Activated CD8-positive, alpha-beta memory T cell treated with anti-CD3 and anti-CD28 coated beads, Interleukin-2, amount 10 ng/mL, durations not matched to agents 7 days and 5 days (primary cell): ENCODE measurements at regions not wholly inside any gene's neighbourhood (a gene's known extent, or its start where the extent isn't known, plus 50 kb on each side); places are given as distances from the start of the nearest gene placed in this dataset.

Source experiments
- ATAC-seq: fragments of 150-1000 bp; cut with Tn5 transposase; one replicate; pipeline ENCODE4 v1.10.0; 2021; ENCODE audit warnings: moderate library complexity
- CTCF ChIA-PET: fragments of 350-600 bp; sonication (Branson Sonifier 250); formaldehyde crosslinking; loops from one replicate; lab custom pipeline; 2021; ENCODE audit warnings: antibody characterized with exemption; lab: Charles Lee
- DNase-seq: peaks from one replicate; pipeline ENCODE4 v3.0.0-alpha.2; 2020
- H3K27ac Mint-ChIP-seq: one replicate; pipeline ENCODE4 v1.8.0; 2021; ENCODE audit warnings: mild to moderate bottlenecking, mixed read lengths
- H3K27me3 Mint-ChIP-seq: one replicate; pipeline ENCODE4 v1.8.0; 2021; ENCODE audit warnings: mixed read lengths
- H3K36me3 Mint-ChIP-seq: one replicate; pipeline ENCODE4 v1.8.0; 2021; ENCODE audit warnings: mild to moderate bottlenecking, mixed read lengths
- H3K4me1 Mint-ChIP-seq: one replicate; pipeline ENCODE4 v1.8.0; 2021; ENCODE audit warnings: mixed read lengths
- H3K4me3 Mint-ChIP-seq: one replicate; pipeline ENCODE4 v1.8.0; 2021; ENCODE audit warnings: mild to moderate bottlenecking, moderate library complexity, mixed read lengths
- H3K9me3 Mint-ChIP-seq: one replicate; pipeline ENCODE4 v1.8.0; 2022; ENCODE audit warnings: low read depth, mixed read lengths

GRCh38 chr16:87040169-87041117 lies 276.7 kb downstream of the C16orf95 start:
- Mint-ChIP-seq H3K9me3 (no peaks in the 10 kb centered on the region), H3K27ac (no peak overlapping the region), H3K4me1 (no peaks in the 10 kb centered on the region), H3K4me3 (no peak overlapping the region), H3K36me3 (no peaks in the 10 kb centered on the region), H3K27me3 (peaks cover 2% of the 10 kb centered on the region)
- CTCF ChIA-PET: no interaction called here
- ATAC-seq (no peak), DNase-seq (no peak)

DNA sequence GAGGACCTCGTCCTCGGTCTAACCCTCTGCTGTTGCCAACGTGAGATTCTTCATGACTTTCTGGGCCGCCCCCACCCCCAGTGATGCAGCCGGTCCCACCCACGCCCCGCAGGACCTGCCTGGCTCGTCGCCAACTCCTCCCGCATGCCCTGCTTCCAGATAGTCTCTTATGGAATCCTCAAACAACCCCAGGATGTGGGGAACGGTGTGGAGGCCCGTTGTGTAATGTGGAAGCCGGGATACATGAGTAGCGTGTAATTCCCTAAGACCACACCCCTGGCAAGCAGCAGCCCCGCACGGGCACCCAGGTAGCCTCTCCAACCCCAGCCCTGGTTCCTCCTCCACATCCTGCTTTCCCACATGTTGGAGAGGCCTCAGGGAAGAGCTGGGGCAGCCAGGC lies 275.9 kb downstream of the C16orf95 start:
- Mint-ChIP-seq H3K27ac (no peak overlapping the region), H3K36me3 (no peaks in the 10 kb centered on the region), H3K27me3 (peaks cover 2% of the 10 kb centered on the region)

GRCh38 chr16:87042551-87043230 lies 274.5 kb downstream of the C16orf95 start:
- H3K9me3 Mint-ChIP-seq: no peaks in the 10 kb centered on the region
- H3K27me3 Mint-ChIP-seq: peaks cover 2% of the 10 kb centered on the region
- no peaks in the 10 kb centered on the region for H3K4me1 Mint-ChIP-seq
- DNase-seq (no peak), ATAC-seq (no peak)
- CTCF ChIA-PET: interaction anchor here (2.6 kb wide), 1 partner anchor 20 kb away, joined by 7 read pairs; no protein-coding TSS in a partner anchor
- H3K4me3 Mint-ChIP-seq: no peak overlapping the region
- H3K36me3 Mint-ChIP-seq: no peaks in the 10 kb centered on the region
- no peak overlapping the region for H3K27ac Mint-ChIP-seq

More for the DNA sequence above, 275.9 kb downstream of the C16orf95 start:
- no peak for ATAC-seq
- CTCF ChIA-PET: no interaction called here
- no peak for DNase-seq
- Mint-ChIP-seq H3K4me1 (no peaks in the 10 kb centered on the region), H3K4me3 (no peak overlapping the region), H3K9me3 (no peaks in the 10 kb centered on the region)

GRCh38 chr16:87043231-87044031 lies 273.8 kb downstream of the C16orf95 start:
- ATAC-seq: no peak

DNA sequence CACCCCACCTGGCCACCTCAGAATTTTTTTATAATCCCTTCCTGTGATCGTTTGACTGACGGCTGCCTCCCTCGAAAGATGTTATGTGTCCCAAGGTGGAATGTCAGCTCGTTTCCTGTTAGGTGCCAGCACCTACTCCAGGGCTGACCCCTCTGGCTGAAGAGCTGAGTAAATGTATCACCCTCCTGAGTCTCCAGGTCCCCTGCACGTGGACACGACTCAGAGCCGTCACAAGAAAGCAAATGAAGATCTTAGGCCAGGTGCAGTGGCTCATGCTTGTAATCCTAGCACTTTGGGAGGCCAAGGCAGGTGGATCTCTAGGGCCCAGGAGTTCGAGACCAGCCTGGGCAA lies 273.2 kb downstream of the C16orf95 start:
- CTCF ChIA-PET: interaction anchor here (2.6 kb wide), 1 partner anchor 18 kb away, joined by 7 read pairs; no protein-coding TSS in a partner anchor
- ATAC-seq: no peak
- no peak overlapping the region for H3K4me3 Mint-ChIP-seq

More at GRCh38 chr16:87043231-87044031, 273.8 kb downstream of the C16orf95 start:
- DNase-seq: no peak
- CTCF ChIA-PET: interaction anchor here (2.6 kb wide), 1 partner anchor 19 kb away, joined by 7 read pairs; no protein-coding TSS in a partner anchor
- Mint-ChIP-seq H3K9me3 (no peaks in the 10 kb centered on the region), H3K4me1 (no peaks in the 10 kb centered on the region), H3K27me3 (peaks cover 2% of the 10 kb centered on the region), H3K36me3 (no peaks in the 10 kb centered on the region), H3K4me3 (no peak overlapping the region), H3K27ac (no peak overlapping the region)

DNA sequence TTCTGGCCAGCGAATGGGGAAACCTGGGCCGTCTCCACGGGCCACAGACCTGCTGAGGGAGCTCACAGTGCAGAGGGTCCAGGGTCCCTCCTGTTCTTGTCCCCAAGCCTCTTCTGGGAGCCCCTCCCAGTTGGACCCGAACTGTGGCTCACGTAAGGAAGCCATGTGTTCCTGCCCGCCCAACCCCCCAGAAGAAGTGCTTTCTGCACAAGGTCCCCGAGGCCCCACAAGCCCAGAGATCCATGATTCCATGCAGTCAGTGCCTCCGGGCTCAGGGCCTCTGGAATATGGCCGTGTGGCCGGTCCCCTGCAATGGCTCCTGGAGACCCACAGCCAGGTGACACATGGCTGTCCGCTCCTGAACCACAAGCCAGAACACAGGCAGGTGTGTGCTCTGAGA lies 272.4 kb downstream of the C16orf95 start:
- Mint-ChIP-seq H3K9me3 (no peaks in the 10 kb centered on the region), H3K36me3 (no peaks in the 10 kb centered on the region), H3K27ac (no peak overlapping the region), H3K4me3 (no peak overlapping the region), H3K27me3 (peaks cover 2% of the 10 kb centered on the region), H3K4me1 (no peaks in the 10 kb centered on the region)
- ATAC-seq (no peak), DNase-seq (no peak)
- CTCF ChIA-PET: interaction anchor here (2.6 kb wide), 1 partner anchor 18 kb away, joined by 7 read pairs; no protein-coding TSS in a partner anchor

More for the DNA sequence above, 273.2 kb downstream of the C16orf95 start:
- DNase-seq: no peak
- H3K36me3 Mint-ChIP-seq: no peaks in the 10 kb centered on the region
- no peak overlapping the region for H3K27ac Mint-ChIP-seq
- H3K27me3 Mint-ChIP-seq: peaks cover 2% of the 10 kb centered on the region
- H3K9me3 Mint-ChIP-seq: no peaks in the 10 kb centered on the region
- H3K4me1 Mint-ChIP-seq: no peaks in the 10 kb centered on the region

- H3K36me3 Mint-ChIP-seq: no peaks in the 10 kb centered on the region
- no peak for ATAC-seq
- no peaks in the 10 kb centered on the region for H3K9me3 Mint-ChIP-seq
- H3K4me1 Mint-ChIP-seq: no peaks in the 10 kb centered on the region
- no peak overlapping the region for H3K4me3 Mint-ChIP-seq
- no peak for DNase-seq
- H3K27me3 Mint-ChIP-seq: peaks cover 2% of the 10 kb centered on the region
- CTCF ChIA-PET: no interaction called here
- no peak overlapping the region for H3K27ac Mint-ChIP-seq
Observed at GRCh38 chr16:87045466-87046216, 271.6 kb downstream of the C16orf95 start.

DNA sequence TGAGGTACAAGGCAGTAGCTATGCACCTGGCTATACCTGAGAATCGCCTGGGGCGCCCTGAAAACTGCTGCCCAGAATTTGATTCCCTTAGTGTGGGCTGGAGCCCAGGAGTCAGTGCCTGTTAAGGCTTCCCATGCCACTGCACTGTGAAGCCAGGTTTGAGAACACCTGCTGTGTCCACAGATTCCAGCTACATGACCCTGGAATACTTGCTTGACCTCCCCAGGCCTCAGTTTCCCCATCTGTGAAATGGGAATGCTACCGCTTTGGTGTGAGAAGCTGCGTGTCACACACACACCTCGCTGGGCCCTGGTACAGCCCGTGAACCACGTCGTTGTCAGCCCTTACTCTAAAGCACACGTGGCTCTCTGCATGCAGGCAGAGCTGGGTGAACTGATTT lies 271.0 kb downstream of the C16orf95 start:
- CTCF ChIA-PET: no interaction called here
- ATAC-seq (no peak), DNase-seq (no peak)
- Mint-ChIP-seq H3K27ac (no peak overlapping the region), H3K27me3 (peaks cover 2% of the 10 kb centered on the region), H3K4me3 (no peak overlapping the region), H3K4me1 (no peaks in the 10 kb centered on the region), H3K9me3 (no peaks in the 10 kb centered on the region), H3K36me3 (no peaks in the 10 kb centered on the region)

DNA sequence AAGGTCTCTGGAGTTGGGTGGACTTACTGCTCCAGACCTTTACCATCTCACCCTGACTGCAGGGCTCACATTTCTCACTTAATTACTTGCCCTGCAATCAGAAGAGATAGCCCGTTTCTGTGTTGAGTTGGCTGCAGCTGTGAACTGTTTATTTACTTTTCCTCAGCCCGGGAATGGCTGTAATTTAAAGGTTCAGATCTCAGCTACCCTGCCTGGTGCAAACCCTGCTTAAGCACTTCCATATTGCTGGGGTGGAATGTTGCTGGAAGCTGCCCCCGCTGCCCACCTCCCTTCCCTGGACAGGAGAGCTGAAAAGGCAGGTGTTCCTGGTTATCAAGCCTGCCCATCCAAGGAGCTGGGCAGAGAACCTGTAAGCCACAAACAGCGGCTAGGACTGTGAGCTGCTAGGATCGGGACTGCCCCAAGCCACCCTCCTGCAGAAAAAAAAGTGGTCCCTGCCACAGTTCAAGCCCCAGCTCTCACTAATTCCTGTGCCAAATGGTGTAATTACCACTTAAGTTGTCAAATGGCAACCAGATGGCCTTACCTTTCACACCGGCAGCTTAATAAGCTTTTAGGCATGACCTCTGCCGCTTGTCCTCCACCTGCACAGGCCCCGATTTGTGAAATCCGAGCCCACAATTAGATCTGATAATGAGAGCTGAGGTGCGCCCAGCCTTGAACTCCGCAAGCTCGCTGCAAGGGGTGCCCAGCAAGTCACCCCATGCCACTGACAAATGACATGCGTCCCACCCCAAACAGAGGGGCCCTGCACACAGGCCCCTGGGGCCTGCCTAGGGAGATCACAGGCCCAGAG lies 269.8 kb downstream of the C16orf95 start:
- ATAC-seq: no peak
- H3K27ac Mint-ChIP-seq: no peak overlapping the region
- CTCF ChIA-PET: interaction anchor here (0.7 to 0.8 kb wide), 2 partner anchors 15 to 483 kb away, joined by 3 read pairs; no protein-coding TSS in a partner anchor
- no peak overlapping the region for H3K4me3 Mint-ChIP-seq
- peaks cover 3% of the 10 kb centered on the region for H3K27me3 Mint-ChIP-seq
- no peak for DNase-seq
- H3K4me1 Mint-ChIP-seq: no peaks in the 10 kb centered on the region
- no peaks in the 10 kb centered on the region for H3K9me3 Mint-ChIP-seq
- H3K36me3 Mint-ChIP-seq: no peaks in the 10 kb centered on the region

- Mint-ChIP-seq H3K9me3 (no peaks in the 10 kb centered on the region), H3K27me3 (peaks cover 7% of the 10 kb centered on the region), H3K36me3 (no peaks in the 10 kb centered on the region), H3K4me1 (no peaks in the 10 kb centered on the region), H3K27ac (no peak overlapping the region), H3K4me3 (no peak overlapping the region)
- CTCF ChIA-PET: interaction anchor here (0.7 to 0.8 kb wide), 2 partner anchors 14 to 483 kb away, joined by 3 read pairs; no protein-coding TSS in a partner anchor
- ATAC-seq (no peak), DNase-seq (no peak)
Observed at GRCh38 chr16:87048038-87048729, 269.0 kb downstream of the C16orf95 start.

DNA sequence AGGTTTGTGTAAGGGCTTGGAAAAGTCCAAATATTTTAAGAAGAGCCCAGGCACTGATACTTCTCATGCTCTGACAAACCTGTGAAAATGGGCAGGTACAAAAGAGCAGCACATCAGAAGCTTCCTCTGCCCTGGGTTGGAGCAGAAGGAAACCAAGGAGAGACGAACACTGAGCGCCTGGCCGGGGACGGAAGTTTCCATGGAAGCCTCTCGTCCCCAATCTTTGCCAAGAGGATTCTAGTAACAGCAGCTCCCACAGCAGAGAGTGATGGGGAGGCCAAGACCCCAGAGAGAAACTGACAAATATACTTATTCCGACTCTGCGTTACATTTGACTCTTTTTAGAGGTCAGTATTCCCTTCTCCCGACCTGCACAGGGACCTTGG lies 268.5 kb downstream of the C16orf95 start:
- Mint-ChIP-seq H3K4me3 (no peak overlapping the region), H3K27me3 (peaks cover 7% of the 10 kb centered on the region), H3K27ac (no peak overlapping the region), H3K9me3 (no peaks in the 10 kb centered on the region), H3K36me3 (no peaks in the 10 kb centered on the region), H3K4me1 (no peaks in the 10 kb centered on the region)
- CTCF ChIA-PET: no interaction called here
- DNase-seq (no peak), ATAC-seq (no peak)
